ENCODE measurements at regions not wholly inside any gene's neighbourhood (a gene's known extent, or its start where the extent isn't known, plus 50 kb on each side); places are given as distances from the start of the nearest gene placed in this dataset.

GRCh38 chr16:14366974-14367707 is 262.9 kb downstream of the PARN start:
- TF ChIP-seq CTCF (IDR thresholded peaks at IDR 0.05 in 2 of 3, conservative IDR thresholded peaks at IDR 0.05 in 1 of 3; ENCODE audit: insufficient read depth in 2 of 3, low read depth in 1 of 3, low read length in 3 of 3) (no peak), XRCC5 (IDR thresholded peaks at IDR 0.05; ENCODE audit: low read depth, low read length) (no peak), POLR2H (tag; IDR thresholded peaks at IDR 0.05; ENCODE audit: low read depth) (no peak), RBM15 (IDR thresholded peaks at IDR 0.05; ENCODE audit: insufficient read depth, low read length) (no peak), HDGF (IDR thresholded peaks at IDR 0.05) (no peak), ZZZ3 (IDR thresholded peaks at IDR 0.05) (no peak), YY1 (IDR thresholded peaks at IDR 0.05; ENCODE audit: borderline replicate concordance in 1 of 3, control insufficient read depth in 1 of 3, extremely low read depth in 1 of 3, insufficient read depth in 3 of 3, insufficient read length in 1 of 3, insufficient replicate concordance in 2 of 3, low read depth in 1 of 3, low read length in 2 of 3) (no peak), USF1 (CRISPR knock-in tag; IDR thresholded peaks at IDR 0.05) (no peak)
